Right cardiac atrium (tissue), 5 donors: ENCODE measurements at regions not wholly inside any gene's neighbourhood (a gene's known extent, or its start where the extent isn't known, plus 50 kb on each side); places are given as distances from the start of the nearest gene placed in this dataset.

Experiments
- ATAC-seq, 2 donors: fragments of 200-7000 bp; cut with Tn5 transposase; one replicate each; pipeline versions ENCODE4 v1.8.0 to v1.9.1; 2020; ENCODE audit warnings: moderate library complexity in 2 of 2, mild to moderate bottlenecking in 1 of 2
- DNase-seq, 3 donors: peaks; one replicate each; pipeline ENCODE4 v3.0.0-alpha.2; 2020
- H3K27ac ChIP-seq: one replicate; pipeline ENCODE4 v1.5.1; 2013; ENCODE audit warnings: mild to moderate bottlenecking, low read length, control low read depth, moderate library complexity
- H3K27me3 ChIP-seq: one replicate; pipeline ENCODE4 v1.6.1; 2013; ENCODE audit not compliant: control insufficient read depth, insufficient read depth
- H3K4me1 ChIP-seq: one replicate; pipeline ENCODE4 v1.6.1; 2013; ENCODE audit warnings: low read length; ENCODE audit not compliant: control insufficient read depth, insufficient read depth
- H3K4me3 ChIP-seq: one replicate; pipeline ENCODE4 v1.5.1; 2013; ENCODE audit warnings: low read length, control low read depth
- H3K9me3 ChIP-seq: one replicate; pipeline ENCODE4 v1.6.1; 2013; ENCODE audit warnings: low read length; ENCODE audit not compliant: control insufficient read depth
- WGBS: extraction: QIAGEN DNeasy Blood & Tissue Kit; methylation state at CpG from one replicate; pipeline ENCODE4 v1.1.7; 2013; 5-methylcytosine and 5-hydroxymethylcytosine counted together
- intact Hi-C, 4 donors: fragments of 100-400 bp; cut with DNase I; formaldehyde crosslinking; loops; one replicate each; pipeline versions ENCODE4 v1.11.0 to v1.14.0; 2022 to 2023
- donor health status: healthy with polysubstance abuse.
- donor health status: DM: no; HTN: yes; CAD: no.
- donor health status: DM: no; HTN: no; CAD: no.
- donor health status: DM: no; HTN: yes; CAD: no; lungs with severe emphysema.
- donor health status: DM: yes; HTN: yes; CAD: no.

DNA sequence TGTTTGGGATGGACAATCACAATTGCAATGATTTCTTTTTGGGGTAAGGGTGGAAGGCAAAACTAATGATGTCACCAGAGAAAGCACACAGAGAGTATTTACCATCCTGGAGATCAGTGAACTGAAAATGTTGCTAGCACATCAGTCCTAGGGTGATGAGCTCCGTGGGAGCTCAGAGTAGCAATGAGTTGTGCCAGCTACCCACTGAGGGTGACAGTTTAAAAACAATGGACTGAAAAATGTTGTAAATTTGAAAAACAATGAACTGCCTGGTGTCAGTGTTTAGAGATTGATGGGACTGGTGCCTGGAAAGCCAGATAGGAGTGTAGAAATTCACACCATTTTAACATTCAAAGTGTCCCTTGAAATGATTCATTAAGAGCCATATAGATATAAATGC is 198.5 kb downstream of the ATP23 start:
- intact Hi-C loops, result no loop called here
- ATAC-seq, result no peak
- WGBS, result 40% methylated on average over 1 of the region's 1 CpG

DNA sequence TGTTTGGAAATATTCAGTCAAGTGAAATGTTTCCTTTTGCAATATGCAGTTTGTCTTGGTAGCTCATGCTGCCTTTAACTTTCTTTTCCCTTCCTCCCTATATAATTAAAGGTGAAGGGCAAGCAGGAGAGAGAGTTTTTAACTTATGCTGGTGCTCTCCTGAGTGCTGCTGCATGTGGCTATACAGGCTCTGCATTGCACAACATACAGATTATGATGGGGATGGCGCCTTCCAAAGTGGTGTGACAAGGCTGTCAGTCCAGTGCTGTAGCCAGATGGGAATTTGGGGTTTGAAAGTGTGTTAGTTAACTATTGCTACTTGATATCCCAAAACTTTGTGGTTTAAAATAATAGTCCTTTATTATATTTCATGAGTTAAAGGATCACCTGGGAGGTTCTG is 199.0 kb downstream of the ATP23 start:
- DNase-seq, result no peak
- intact Hi-C loops, result no loop called here
- 85% methylated on average over 1 of the region's 1 CpG for WGBS

More for the DNA sequence above, 198.5 kb downstream of the ATP23 start:
- H3K4me3 ChIP-seq, result no peak overlapping the region
- H3K9me3 ChIP-seq, result no peaks in the 10 kb centered on the region
- H3K4me1 ChIP-seq, result no peaks in the 10 kb centered on the region
- no peak overlapping the region for H3K27ac ChIP-seq
- no peaks in the 10 kb centered on the region for H3K27me3 ChIP-seq
- DNase-seq, result no peak

DNA sequence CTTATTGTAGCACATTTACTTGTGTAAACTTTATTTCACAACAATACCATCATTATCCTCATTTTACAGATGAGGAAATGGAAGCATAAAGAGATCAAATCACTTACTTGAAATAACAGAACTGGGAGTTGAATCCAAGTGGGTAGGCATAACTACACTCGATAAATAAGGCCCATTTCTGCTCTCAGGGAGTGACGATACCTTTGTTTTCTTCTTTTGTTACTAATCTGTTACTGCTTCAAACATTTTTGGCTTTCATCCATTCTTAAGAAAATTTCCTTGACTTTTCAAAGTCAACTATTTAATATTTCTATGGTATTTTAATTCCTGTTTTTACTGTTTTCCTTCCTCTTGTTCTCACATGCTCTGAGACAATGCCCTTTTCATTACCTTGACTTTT is 201.6 kb downstream of the ATP23 start:
- H3K4me1 ChIP-seq, result no peaks in the 10 kb centered on the region
- no peak overlapping the region for H3K4me3 ChIP-seq
- no peak overlapping the region for H3K27ac ChIP-seq
- 70% methylated on average over 2 of the region's 2 CpGs for WGBS
- no peaks in the 10 kb centered on the region for H3K27me3 ChIP-seq
- H3K9me3 ChIP-seq, result no peaks in the 10 kb centered on the region
- ATAC-seq (no peak), DNase-seq (no peak)
- intact Hi-C loops, result no loop called here

More for the DNA sequence above, 199.0 kb downstream of the ATP23 start:
- no peaks in the 10 kb centered on the region for H3K9me3 ChIP-seq
- H3K4me3 ChIP-seq, result no peak overlapping the region
- H3K27me3 ChIP-seq, result no peaks in the 10 kb centered on the region
- no peak overlapping the region for H3K27ac ChIP-seq
- ATAC-seq, result no peak
- H3K4me1 ChIP-seq, result no peaks in the 10 kb centered on the region

- DNase-seq (no peak), ATAC-seq (no peak)
- Histone ChIP-seq H3K4me1 (no peaks in the 10 kb centered on the region), H3K9me3 (no peaks in the 10 kb centered on the region), H3K4me3 (no peak overlapping the region), H3K27ac (no peak overlapping the region), H3K27me3 (no peaks in the 10 kb centered on the region)
- intact Hi-C loops, result no loop called here
- 84% methylated on average over 6 of the region's 6 CpGs for WGBS
Observed at GRCh38 chr12:58143498-58143995, 202.2 kb downstream of the ATP23 start.

- Histone ChIP-seq H3K4me3 (no peak overlapping the region), H3K27ac (no peak overlapping the region), H3K4me1 (no peaks in the 10 kb centered on the region), H3K27me3 (no peaks in the 10 kb centered on the region), H3K9me3 (no peaks in the 10 kb centered on the region)
- intact Hi-C loops, result no loop called here
- ATAC-seq (no peak), DNase-seq (no peak)
Observed at GRCh38 chr12:58148405-58148804, 207.0 kb downstream of the ATP23 start.

DNA sequence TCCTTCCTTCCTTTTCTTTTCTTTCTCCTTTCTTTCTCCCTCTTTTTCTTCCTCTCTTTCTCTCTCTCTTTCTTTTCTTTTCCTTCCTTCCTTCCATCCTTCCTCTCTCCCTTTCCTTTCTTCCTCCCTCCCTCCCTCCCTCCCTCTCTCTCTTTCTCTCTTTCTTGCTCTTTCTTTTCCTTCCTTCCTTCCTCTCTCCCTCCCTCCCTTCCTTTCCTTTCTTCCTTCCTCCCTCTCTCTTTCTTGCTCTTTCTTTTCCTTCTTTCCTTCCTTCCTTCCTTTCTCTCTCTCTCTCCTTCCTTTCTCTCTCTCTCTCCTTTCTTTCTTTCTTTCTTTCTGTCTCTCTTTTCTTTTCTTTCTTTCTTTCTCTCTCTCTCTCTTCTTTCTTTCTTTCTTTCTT is 207.6 kb downstream of the ATP23 start:
- H3K9me3 ChIP-seq, result no peaks in the 10 kb centered on the region
- no peaks in the 10 kb centered on the region for H3K4me1 ChIP-seq
- H3K27me3 ChIP-seq, result no peaks in the 10 kb centered on the region
- no peak overlapping the region for H3K27ac ChIP-seq
- intact Hi-C loops, result no loop called here
- ATAC-seq, result no peak
- no peak overlapping the region for H3K4me3 ChIP-seq
- no peak for DNase-seq

DNA sequence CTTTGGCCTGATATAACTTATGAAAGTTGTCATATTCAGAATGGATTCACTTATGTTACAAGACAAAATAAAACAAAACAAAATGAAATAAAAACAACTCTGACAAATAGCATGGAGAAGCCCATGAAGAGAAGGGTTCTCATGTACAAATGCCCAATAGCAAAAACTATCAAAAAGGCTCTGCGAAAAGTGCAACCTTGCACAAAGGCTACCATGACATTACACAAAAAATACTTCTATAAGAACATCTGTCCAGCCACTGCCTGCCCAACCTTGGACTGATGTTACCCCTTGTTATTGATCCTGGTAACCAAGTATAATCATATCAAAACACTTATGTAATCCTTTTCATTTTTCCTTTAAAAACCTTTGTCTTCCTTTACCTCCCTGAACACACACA is 213.0 kb downstream of the ATP23 start:
- DNase-seq (no peak), ATAC-seq (no peak)
- Histone ChIP-seq H3K27me3 (no peaks in the 10 kb centered on the region), H3K4me1 (no peaks in the 10 kb centered on the region), H3K9me3 (no peaks in the 10 kb centered on the region), H3K27ac (no peak overlapping the region), H3K4me3 (no peak overlapping the region)
- 98% methylated on average over 1 of the region's 1 CpG for WGBS
- intact Hi-C loops, result no loop called here

- Histone ChIP-seq H3K27ac (no peak overlapping the region), H3K9me3 (no peaks in the 10 kb centered on the region), H3K4me1 (no peaks in the 10 kb centered on the region), H3K4me3 (no peak overlapping the region), H3K27me3 (no peaks in the 10 kb centered on the region)
- no peak for ATAC-seq
- no peak for DNase-seq
- 79% methylated on average over 2 of the region's 2 CpGs for WGBS
- intact Hi-C loops, result no loop called here
Observed at GRCh38 chr12:58156697-58157096, 215.3 kb downstream of the ATP23 start.

GRCh38 chr12:58159941-58160340 is 218.6 kb downstream of the ATP23 start:
- WGBS, result 68% methylated on average over 2 of the region's 2 CpGs
- Histone ChIP-seq H3K4me3 (no peak overlapping the region), H3K27me3 (no peaks in the 10 kb centered on the region), H3K9me3 (no peaks in the 10 kb centered on the region), H3K4me1 (no peaks in the 10 kb centered on the region), H3K27ac (no peak overlapping the region)
- intact Hi-C loops, result no loop called here
- DNase-seq (no peak), ATAC-seq (no peak)

- Histone ChIP-seq H3K27ac (no peak overlapping the region), H3K27me3 (no peaks in the 10 kb centered on the region), H3K4me1 (no peaks in the 10 kb centered on the region), H3K4me3 (no peak overlapping the region), H3K9me3 (no peaks in the 10 kb centered on the region)
- no peak for DNase-seq
- intact Hi-C loops, result no loop called here
- ATAC-seq, result no peak
- 80% methylated on average over 2 of the region's 2 CpGs for WGBS
Observed at GRCh38 chr12:58161773-58162172, 220.4 kb downstream of the ATP23 start.

DNA sequence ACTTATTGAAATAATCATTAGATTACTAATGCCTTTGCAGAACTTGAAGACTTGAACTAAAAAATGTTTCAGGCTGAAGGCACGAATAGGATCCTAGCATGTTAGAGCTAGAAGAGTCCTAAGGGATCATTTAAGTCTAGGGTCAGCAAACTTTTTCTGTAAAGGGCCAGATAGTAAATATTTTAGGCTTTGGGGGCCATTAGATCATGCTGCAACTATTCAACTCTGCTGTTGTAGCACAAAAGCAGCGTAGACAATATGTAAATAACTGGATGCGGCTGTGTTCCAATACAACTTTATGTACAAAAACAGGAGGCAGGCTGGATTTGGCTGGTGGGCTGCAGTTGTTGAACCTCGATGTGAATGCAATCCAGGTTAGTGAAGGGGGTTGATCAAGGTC is 221.7 kb downstream of the ATP23 start:
- no peak overlapping the region for H3K27ac ChIP-seq
- 71% methylated on average over 4 of the region's 4 CpGs for WGBS
- no peaks in the 10 kb centered on the region for H3K27me3 ChIP-seq
- intact Hi-C loops, result no loop called here
- H3K9me3 ChIP-seq, result no peaks in the 10 kb centered on the region
- no peaks in the 10 kb centered on the region for H3K4me1 ChIP-seq
- no peak for DNase-seq
- H3K4me3 ChIP-seq, result no peak overlapping the region
- ATAC-seq, result no peak

DNA sequence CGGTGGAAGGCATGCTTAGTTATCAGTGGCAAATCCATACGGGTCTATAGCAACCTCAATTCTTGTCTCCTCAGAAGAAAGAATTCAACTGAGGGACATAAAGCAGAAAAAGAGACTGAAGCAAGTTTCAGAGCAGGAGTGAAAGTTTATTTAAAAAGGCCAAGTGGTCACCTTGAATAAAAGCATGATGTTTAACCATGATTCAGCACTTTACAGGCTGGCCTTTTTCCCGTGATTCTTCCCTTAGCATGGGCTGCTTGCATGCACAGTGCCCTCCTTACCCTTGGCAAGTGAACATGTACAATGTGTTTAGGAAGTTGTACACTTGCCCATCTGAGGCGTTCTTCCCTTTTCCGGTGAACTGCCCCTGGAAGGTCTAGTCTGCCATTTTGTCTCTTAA is 225.3 kb downstream of the ATP23 start:
- intact Hi-C loops, result no loop called here
- Histone ChIP-seq H3K27ac (no peak overlapping the region), H3K4me1 (no peaks in the 10 kb centered on the region), H3K4me3 (no peak overlapping the region), H3K27me3 (no peaks in the 10 kb centered on the region), H3K9me3 (no peaks in the 10 kb centered on the region)
- no peak for DNase-seq
- ATAC-seq, result no peak
- 61% methylated on average over 5 of the region's 5 CpGs for whole genome bisulfite sequencing
